Inflammatory macrophage treated with lipopolysaccharide for 1 hour (primary cell): ENCODE measurements at regions not wholly inside any gene's neighbourhood (a gene's known extent, or its start where the extent isn't known, plus 50 kb on each side); places are given as distances from the start of the nearest gene placed in this dataset.

Experiments
- DNase-seq, 2 donors: peaks; one replicate each; pipeline ENCODE4 v3.0.0-alpha.2; 2020 to 2022

- no peak for DNase-seq
Observed at GRCh38 chr18:68083776-68084175, 567.3 kb upstream of the DSEL start.

GRCh38 chr18:68083131-68083530 is 566.6 kb upstream of the DSEL start:
- no peak for DNase-seq

GRCh38 chr18:68072744-68073143 is 556.2 kb upstream of the DSEL start:
- no peak for DNase-seq

- DNase-seq: no peak
Observed at GRCh38 chr18:68060871-68061270, 544.4 kb upstream of the DSEL start.

- no peak for DNase-seq
Observed at GRCh38 chr18:68056936-68057335, 540.4 kb upstream of the DSEL start.

GRCh38 chr18:68054669-68055068 is 538.1 kb upstream of the DSEL start:
- no peak for DNase-seq

- DNase-seq: no peak
Observed at GRCh38 chr18:68053290-68053689, 536.8 kb upstream of the DSEL start.

GRCh38 chr18:68041327-68041726 is 524.8 kb upstream of the DSEL start:
- DNase-seq: no peak

- DNase-seq: no peak
Observed at GRCh38 chr18:68040198-68040597, 523.7 kb upstream of the DSEL start.

GRCh38 chr18:68035774-68036522 is 519.4 kb upstream of the DSEL start:
- DNase-seq: no peak

- no peak for DNase-seq
Observed at GRCh38 chr18:68034296-68034695, 517.8 kb upstream of the DSEL start.

GRCh38 chr18:68033466-68033865 is 516.9 kb upstream of the DSEL start:
- DNase-seq: no peak

GRCh38 chr18:68024716-68025115 is 508.2 kb upstream of the DSEL start:
- no peak for DNase-seq

- DNase-seq: no peak
Observed at GRCh38 chr18:68017385-68017784, 500.9 kb upstream of the DSEL start.

- DNase-seq: no peak
Observed at GRCh38 chr18:67997496-67997895, 481.0 kb upstream of the DSEL start.

- DNase-seq: no peak
Observed at GRCh38 chr18:67995769-67996168, 479.2 kb upstream of the DSEL start.

GRCh38 chr18:67980241-67980640 is 463.7 kb upstream of the DSEL start:
- no peak for DNase-seq

- no peak for DNase-seq
Observed at GRCh38 chr18:67977067-67977616, 460.6 kb upstream of the DSEL start.

- no peak for DNase-seq
Observed at GRCh38 chr18:67973916-67974315, 457.4 kb upstream of the DSEL start.

GRCh38 chr18:67969458-67969857 is 452.9 kb upstream of the DSEL start:
- no peak for DNase-seq

GRCh38 chr18:67966224-67966623 is 449.7 kb upstream of the DSEL start:
- no peak for DNase-seq

- DNase-seq: no peak
Observed at GRCh38 chr18:67964462-67964861, 447.9 kb upstream of the DSEL start.

- DNase-seq: no peak
Observed at GRCh38 chr18:67961701-67962440, 445.4 kb upstream of the DSEL start.

GRCh38 chr18:67957684-67958083 is 441.2 kb upstream of the DSEL start:
- no peak for DNase-seq
